Stimulated activated effector memory CD8-positive, alpha-beta T cell treated with anti-CD3 and anti-CD28 coated beads, Interleukin-12 subunit alpha, Interleukin-12 subunit beta, amount 100 ng/mL, for 72 hours (primary cell): ENCODE measurements at regions not wholly inside any gene's neighbourhood (a gene's known extent, or its start where the extent isn't known, plus 50 kb on each side); places are given as distances from the start of the nearest gene placed in this dataset.
"Not testable (repeated sequence)": the region's sequence is repeated elsewhere in the genome, so short reads cannot be mapped to it uniquely, and the experiment has no call there.

Experiments used
- ATAC-seq: fragments of 150-1000 bp; cut with Tn5 transposase; 2 replicates; pipeline ENCODE4 v1.10.0; 2021
- DNase-seq, 2 donors: peaks; one replicate each; pipeline ENCODE4 v3.0.0; 2021 to 2022; ENCODE audit warnings: low spot score in 2 of 2
- H3K27ac Mint-ChIP-seq: one replicate; pipeline ENCODE4 v1.8.0; 2022; ENCODE audit warnings: mild to moderate bottlenecking, mixed read lengths
- H3K36me3 Mint-ChIP-seq: one replicate; pipeline ENCODE4 v1.8.0; 2022; ENCODE audit warnings: mild to moderate bottlenecking, mixed read lengths
- H3K4me1 Mint-ChIP-seq: one replicate; pipeline ENCODE4 v1.8.0; 2022; ENCODE audit warnings: mixed read lengths
- H3K4me3 Mint-ChIP-seq: one replicate; pipeline ENCODE4 v1.8.0; 2022; ENCODE audit warnings: mild to moderate bottlenecking, mixed read lengths
- H3K9me3 Mint-ChIP-seq: one replicate; pipeline ENCODE4 v1.8.0; 2022; ENCODE audit warnings: mixed read lengths

DNA sequence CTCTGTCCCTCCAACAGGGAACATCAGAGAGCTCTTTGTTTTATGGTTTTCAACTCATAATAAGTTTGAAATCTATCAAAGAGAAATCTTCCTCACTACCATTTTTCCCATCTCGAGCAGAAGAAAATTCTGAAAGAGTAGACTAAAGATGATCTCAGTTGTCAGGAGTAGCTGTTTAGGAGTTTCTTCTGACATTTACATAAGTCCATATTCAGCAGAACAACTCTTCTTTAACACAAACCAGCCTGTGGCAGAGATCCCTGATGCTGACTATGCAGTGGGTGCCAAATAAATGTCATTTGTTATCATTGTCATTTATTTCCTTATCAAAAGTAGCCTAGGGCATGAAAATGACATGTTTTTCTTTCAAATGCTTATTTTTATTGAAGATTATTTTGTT lies 380.7 kb downstream of the MBD2 start:
- peaks cover 7% of the 10 kb centered on the region for H3K9me3 Mint-ChIP-seq
- DNase-seq (no peak), ATAC-seq (no peak)
- no peaks in the 10 kb centered on the region for H3K36me3 Mint-ChIP-seq
- no peak overlapping the region for H3K27ac Mint-ChIP-seq
- H3K4me1 Mint-ChIP-seq: no peaks in the 10 kb centered on the region
- H3K4me3 Mint-ChIP-seq: no peak overlapping the region

DNA sequence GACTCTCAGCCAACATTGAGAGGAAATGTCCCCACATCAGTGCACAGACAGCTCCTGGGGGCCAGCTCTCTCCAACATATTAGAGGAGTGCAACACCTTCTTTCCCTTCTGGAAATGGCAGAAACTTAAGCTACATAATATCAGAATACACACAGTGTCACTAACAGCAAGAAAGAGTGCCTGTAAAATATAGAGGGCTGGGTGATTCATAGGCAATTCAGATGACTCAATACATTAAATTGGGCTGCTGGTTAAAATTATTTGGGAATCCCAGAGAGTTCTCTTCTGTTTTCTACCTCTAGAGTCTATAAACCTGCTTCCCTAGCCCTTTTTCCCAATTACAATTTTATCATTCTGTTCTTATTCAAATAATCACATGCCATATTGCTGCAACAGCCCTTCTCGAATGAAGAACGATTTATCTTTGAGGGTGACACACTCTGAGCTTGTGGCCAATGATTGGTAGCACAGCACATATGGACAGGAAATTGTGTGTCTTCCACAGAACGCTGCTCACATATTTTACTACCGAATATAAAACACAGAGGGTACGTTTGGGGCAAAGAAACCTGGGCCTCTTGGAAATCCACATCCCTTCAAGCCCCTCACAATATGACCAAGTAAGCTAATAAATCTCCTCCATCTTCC lies 381.2 kb downstream of the MBD2 start:
- Mint-ChIP-seq H3K36me3 (no peaks in the 10 kb centered on the region), H3K27ac (no peak overlapping the region), H3K4me3 (no peak overlapping the region), H3K9me3 (peaks cover 7% of the 10 kb centered on the region), H3K4me1 (no peaks in the 10 kb centered on the region)
- DNase-seq (no peak), ATAC-seq (no peak)

DNA sequence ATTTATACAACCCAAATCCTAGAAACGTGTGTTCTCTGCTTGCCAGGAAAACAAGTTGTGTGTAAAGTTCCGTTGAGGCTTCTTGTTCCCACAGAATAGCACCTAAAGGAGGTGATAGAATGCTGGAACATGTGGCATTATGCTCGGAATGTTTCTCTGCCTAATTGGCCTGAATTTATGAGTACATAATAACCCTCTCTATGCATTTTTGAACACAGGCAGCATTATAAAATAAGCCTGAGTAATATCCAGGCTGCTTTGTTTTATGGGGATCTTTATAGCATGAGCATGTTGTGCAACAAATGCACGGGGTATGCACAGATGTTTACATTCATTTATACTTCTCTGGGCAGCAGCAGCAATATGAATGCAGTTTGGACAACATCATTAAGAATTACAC lies 385.7 kb downstream of the MBD2 start:
- Mint-ChIP-seq H3K4me3 (no peak overlapping the region), H3K27ac (no peak overlapping the region), H3K9me3 (peaks cover 5% of the 10 kb centered on the region), H3K4me1 (no peaks in the 10 kb centered on the region), H3K36me3 (no peaks in the 10 kb centered on the region)
- ATAC-seq (no peak), DNase-seq (no peak)

DNA sequence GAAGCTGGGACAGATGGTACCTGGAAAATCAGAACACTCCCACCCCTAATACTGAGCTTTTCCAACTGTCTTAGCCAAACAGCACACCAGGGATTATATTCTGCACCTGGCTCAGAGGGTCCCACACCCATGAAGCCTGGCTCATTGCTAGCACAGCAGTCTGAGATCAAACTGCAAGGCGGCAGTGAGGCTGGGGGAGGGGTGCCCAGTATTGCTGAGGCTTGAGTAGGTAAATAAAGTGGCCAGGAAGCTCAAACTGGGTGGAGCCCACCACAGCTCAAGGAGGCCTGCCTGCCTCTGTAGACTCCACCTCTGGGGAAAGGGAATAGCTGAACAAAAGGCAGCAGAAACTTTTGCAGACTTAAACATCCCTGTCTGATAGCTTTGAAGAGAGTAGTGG lies 403.3 kb downstream of the MBD2 start:
- ATAC-seq, H3K4me1 Mint-ChIP-seq, H3K36me3 Mint-ChIP-seq, H3K9me3 Mint-ChIP-seq, H3K4me3 Mint-ChIP-seq, H3K27ac Mint-ChIP-seq, DNase-seq: not testable (repeated sequence)

DNA sequence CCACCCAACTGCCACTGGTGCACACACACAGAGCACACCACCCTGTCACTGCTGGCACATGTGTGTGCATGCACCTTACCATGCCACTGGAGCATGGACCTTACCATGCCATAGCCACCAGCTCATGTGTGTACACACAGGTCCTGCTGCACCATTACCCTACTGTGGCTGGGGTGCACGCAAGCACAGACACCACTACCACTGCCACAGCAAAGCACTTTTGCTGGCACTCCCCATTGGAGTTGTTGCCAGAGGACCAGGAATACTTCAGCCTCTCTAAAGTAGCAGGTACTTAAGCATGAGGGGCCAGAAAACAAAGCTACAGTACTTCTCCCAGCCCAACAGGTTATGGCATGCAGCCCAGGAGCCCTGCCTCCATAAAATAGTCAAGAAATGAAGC lies 404.8 kb downstream of the MBD2 start:
- Mint-ChIP-seq H3K4me1 (no peaks in the 10 kb centered on the region), H3K9me3 (peaks cover 4% of the 10 kb centered on the region), H3K36me3 (no peaks in the 10 kb centered on the region), H3K4me3 (no peak overlapping the region), H3K27ac (no peak overlapping the region)
- peak; percentile 19 for ATAC-seq
- DNase-seq: no peak

DNA sequence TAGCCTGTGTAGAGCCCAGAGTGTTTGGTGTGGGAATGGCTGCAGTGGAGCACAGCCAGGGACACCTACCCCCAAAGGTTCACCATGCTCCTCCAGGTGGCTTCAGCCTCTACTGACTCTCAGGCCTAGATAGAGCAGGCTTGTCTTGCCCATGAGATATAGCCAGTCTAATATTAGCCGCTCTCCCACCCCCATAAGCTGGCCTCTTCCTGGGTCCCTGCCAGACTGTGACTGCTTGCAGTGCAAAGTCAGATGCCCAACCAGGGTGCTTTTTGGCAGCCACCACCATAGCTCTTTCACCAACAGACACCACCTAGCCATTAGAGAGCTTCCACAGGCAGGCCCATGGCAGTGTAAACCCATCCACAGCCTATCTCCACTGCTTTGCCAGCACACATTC lies 405.3 kb downstream of the MBD2 start:
- DNase-seq (no peak), ATAC-seq (no peak)
- no peak overlapping the region for H3K4me3 Mint-ChIP-seq
- no peaks in the 10 kb centered on the region for H3K4me1 Mint-ChIP-seq
- no peak overlapping the region for H3K27ac Mint-ChIP-seq
- H3K9me3 Mint-ChIP-seq: peaks cover 4% of the 10 kb centered on the region
- no peaks in the 10 kb centered on the region for H3K36me3 Mint-ChIP-seq

DNA sequence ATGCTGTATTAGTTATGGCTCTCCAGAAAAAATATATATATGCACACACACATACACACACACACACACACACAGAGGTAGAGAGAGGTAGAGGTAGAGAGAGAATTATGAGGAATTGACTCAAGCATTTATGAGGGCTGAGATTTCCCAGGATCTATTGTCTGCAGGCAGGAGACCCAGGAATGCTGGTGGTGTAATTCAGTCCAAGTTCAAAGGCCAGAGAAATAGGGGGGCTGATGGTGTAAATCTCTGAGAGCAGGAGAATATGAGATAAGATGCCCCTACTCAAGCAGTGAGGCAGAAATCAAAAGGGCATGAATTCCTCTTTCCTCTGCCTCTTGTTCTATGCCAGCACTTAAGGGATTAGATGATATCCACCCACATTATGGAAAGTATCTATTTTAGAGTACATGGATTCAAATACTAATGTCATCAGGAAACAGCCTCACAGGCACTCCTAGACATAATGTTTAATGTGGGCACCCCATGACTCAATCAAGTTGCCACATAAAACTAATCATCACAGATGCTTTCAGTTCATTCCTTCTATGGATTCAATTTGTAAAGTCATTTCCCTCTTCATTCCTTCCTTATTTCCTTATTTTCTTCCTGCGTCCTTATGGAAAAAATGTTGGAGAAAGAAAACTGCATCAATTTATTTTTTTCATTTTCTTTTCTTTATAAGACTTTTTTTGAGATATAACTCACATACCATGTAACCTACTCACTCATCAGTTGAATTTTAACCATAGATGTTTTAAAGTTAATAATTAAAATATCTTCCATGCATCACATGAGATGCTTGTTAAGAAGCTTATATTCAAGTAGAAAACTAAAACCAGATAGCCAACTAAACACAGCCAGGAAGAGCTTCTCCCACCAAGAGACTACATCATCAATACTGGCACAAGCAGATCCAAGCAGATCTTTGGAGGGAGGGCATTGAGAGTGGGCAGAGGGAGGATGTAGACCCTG lies 406.2 kb downstream of the MBD2 start:
- Mint-ChIP-seq H3K27ac (no peak overlapping the region), H3K4me3 (no peak overlapping the region), H3K36me3 (no peaks in the 10 kb centered on the region), H3K4me1 (no peaks in the 10 kb centered on the region), H3K9me3 (peaks cover 2% of the 10 kb centered on the region)
- ATAC-seq (no peak), DNase-seq (no peak)

DNA sequence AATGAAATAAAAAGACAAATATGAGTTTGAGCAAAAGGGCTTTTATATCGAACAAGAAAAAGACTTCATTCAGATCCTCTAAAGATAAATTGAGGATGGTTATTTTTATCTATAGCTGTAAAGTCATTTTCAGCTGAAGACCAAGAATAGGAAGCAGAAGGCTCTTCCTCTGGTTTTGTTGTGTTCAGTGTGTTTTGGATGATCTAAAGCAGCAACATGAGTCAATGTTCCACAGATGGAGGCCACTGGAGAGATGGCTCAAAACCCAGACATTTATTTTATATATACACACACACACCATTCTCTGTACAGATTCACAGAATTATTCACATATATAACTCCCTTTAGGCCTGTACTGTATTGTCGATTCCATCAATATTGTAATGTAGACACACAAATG lies 424.3 kb downstream of the MBD2 start:
- ATAC-seq (no peak), DNase-seq (no peak)
- H3K36me3 Mint-ChIP-seq: no peaks in the 10 kb centered on the region
- H3K4me1 Mint-ChIP-seq: no peaks in the 10 kb centered on the region
- no peak overlapping the region for H3K27ac Mint-ChIP-seq
- peaks cover 6% of the 10 kb centered on the region for H3K9me3 Mint-ChIP-seq
- no peak overlapping the region for H3K4me3 Mint-ChIP-seq

DNA sequence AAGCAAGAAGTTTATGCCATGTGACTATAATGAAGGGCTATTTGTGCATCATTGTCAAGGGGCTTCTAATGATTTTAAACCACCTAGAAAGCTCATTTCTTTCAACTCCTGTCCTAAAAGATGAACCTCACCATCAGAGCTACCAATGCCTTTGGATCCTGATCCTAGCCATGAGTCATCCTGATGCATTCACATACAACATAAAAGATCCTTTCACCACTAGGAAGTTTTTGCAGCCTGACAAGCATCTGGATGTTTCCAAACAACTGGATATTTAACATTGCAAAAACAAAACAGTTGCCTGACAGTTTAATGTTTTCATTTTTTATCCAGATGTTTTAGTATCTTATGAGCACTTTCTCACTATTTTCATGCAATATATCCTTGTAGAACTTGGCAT lies 425.3 kb downstream of the MBD2 start:
- H3K36me3 Mint-ChIP-seq: no peaks in the 10 kb centered on the region
- no peak for ATAC-seq

DNA sequence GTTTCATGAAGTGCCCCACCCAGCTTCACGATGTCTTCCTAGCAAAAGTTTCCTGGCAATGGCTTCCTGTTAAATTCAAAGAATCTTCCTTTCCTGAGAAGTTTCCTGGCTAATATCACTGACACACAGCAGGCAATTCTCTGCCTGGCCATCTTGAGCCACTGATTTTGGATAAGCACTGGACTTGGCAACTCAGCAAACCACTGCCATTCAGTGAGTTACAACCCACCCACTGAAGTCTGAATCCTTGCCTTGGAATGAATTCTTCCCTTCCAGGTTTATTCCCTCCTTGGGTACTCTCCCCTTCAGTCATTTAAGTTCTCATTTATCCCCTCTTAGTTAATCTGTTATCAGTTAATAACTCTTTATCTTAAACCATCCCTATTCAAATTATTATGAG lies 426.0 kb downstream of the MBD2 start:
- no peak for DNase-seq
- Mint-ChIP-seq H3K4me3 (no peak overlapping the region), H3K9me3 (peaks cover 6% of the 10 kb centered on the region), H3K36me3 (no peaks in the 10 kb centered on the region), H3K27ac (no peak overlapping the region), H3K4me1 (no peaks in the 10 kb centered on the region)
- no peak for ATAC-seq

More for the DNA sequence above, 425.3 kb downstream of the MBD2 start:
- H3K4me3 Mint-ChIP-seq: no peak overlapping the region
- no peak overlapping the region for H3K27ac Mint-ChIP-seq
- H3K4me1 Mint-ChIP-seq: no peaks in the 10 kb centered on the region
- peaks cover 6% of the 10 kb centered on the region for H3K9me3 Mint-ChIP-seq
- no peak for DNase-seq

DNA sequence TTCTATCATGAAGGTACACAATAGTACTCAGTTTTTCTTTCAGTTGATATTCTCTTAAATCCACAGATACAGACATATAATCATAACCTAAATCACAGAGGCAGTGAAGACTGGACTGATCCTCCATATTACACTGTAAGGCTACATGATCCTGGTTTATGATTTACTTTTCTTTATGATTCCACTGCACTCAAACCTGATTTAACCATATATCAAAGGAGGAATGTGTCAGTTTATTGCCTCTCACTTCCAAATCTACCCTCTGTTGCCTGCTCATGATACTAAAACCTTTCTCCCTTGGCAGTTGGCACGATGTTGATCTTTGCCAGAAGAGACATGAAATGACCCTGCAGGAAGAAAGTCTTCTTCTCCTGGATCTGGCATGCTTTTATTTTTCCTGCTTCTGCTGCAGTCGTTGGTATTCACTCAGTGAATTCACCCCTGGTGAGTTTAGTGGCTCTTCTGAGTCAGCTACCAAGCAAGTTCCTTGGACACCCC lies 426.4 kb downstream of the MBD2 start:
- Mint-ChIP-seq H3K27ac (no peak overlapping the region), H3K4me3 (no peak overlapping the region), H3K4me1 (no peaks in the 10 kb centered on the region), H3K36me3 (no peaks in the 10 kb centered on the region), H3K9me3 (peaks cover 6% of the 10 kb centered on the region)
- no peak for ATAC-seq
- DNase-seq: no peak

DNA sequence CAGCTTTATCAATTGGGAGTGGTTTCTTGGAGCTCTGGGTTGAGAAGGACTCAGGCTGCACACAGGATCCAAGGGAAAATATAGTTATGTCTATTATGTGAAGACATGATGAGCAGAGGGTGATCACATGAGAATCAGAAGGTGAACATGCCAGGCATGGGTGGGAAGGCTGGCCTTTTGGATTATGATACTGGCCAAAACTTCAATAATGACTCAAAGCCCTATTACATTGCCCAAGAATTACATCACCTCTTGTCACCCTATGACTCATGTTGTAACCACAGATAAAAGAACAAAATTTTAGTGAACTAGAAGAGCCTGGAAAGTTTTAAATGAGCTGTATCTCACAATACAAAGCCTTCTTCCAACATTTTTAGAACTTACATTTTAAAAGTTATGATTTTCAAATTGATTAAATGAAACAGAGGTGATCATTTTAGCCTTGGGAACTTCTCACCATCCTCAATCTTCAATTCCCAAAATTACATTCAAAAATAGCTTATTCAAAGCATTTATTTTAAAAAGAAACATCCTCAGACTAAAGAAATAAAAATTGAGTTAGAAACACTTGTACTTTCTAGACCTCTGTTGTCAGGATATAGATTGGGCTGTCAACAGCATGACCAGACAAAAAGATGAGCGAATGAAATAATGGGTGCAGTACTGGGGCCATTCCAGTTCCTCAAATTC lies 428.3 kb downstream of the MBD2 start:
- DNase-seq (no peak), ATAC-seq (peak; percentile 37)
- H3K36me3 Mint-ChIP-seq: no peaks in the 10 kb centered on the region
- no peaks in the 10 kb centered on the region for H3K4me1 Mint-ChIP-seq
- H3K27ac Mint-ChIP-seq: no peak overlapping the region
- H3K9me3 Mint-ChIP-seq: peaks cover 11% of the 10 kb centered on the region
- H3K4me3 Mint-ChIP-seq: no peak overlapping the region

DNA sequence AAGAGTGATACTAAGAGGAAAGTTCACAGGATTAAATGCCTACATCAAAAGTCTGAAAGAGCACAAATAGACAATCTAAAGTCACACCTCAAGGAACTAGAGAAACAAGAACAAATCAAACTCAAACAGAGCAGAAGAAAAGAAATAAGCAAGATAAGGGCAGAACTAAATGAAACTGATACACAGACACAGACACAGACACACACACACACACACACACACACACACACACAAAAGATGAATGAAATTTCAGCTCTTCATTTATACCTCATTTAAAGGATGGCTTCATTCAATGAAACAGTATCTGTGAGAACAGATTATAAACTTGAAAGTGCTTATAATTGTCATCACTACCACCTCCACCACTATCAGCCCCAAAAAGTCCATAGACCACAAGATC lies 428.9 kb downstream of the MBD2 start:
- no peaks in the 10 kb centered on the region for H3K36me3 Mint-ChIP-seq

DNA sequence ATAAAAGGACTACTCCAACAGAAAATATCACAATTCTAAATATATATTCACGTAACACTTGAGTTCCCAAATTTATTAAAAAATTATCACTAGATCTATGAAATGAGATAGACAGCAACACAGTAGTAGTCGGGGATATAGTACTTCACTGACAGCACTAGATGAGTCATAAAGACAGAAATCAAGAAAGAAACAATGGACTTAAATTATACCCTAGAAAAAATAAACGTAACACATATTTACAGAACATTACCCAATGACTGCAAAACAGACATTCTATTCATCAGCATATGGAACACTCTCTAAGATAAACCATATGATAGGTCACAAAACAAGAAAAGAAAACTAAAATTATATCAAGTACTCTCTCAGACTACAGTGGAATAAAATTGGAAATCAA lies 429.4 kb downstream of the MBD2 start:
- peaks cover 13% of the 10 kb centered on the region for H3K9me3 Mint-ChIP-seq
- no peaks in the 10 kb centered on the region for H3K36me3 Mint-ChIP-seq
- ATAC-seq (no peak), DNase-seq (no peak)
- H3K4me1 Mint-ChIP-seq: no peaks in the 10 kb centered on the region
- H3K4me3 Mint-ChIP-seq: no peak overlapping the region
- H3K27ac Mint-ChIP-seq: no peak overlapping the region

More for the DNA sequence above, 428.9 kb downstream of the MBD2 start:
- no peak overlapping the region for H3K27ac Mint-ChIP-seq
- H3K9me3 Mint-ChIP-seq: peaks cover 11% of the 10 kb centered on the region
- no peak overlapping the region for H3K4me3 Mint-ChIP-seq
- no peak for DNase-seq
- no peaks in the 10 kb centered on the region for H3K4me1 Mint-ChIP-seq
- no peak for ATAC-seq

DNA sequence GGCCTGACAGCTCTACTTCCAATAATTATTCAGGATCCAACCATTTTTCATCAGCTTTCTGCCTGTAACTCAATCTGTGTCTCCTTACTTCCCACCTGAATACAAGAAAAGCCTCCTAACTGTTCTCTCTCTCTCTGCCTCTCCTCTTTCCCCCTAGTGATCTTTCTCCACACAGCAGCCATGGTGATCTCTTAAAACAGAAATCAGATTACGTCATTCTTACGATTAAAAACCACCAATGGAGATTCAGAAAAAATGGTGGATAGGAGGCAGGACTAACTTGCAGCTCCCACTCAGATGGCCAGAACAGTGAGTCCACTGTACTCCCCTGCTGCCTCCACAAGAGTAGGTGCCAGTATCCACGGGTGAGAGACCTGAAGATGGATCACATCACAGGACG lies 431.7 kb downstream of the MBD2 start:
- Mint-ChIP-seq H3K9me3 (peaks cover 15% of the 10 kb centered on the region), H3K4me1 (no peaks in the 10 kb centered on the region), H3K36me3 (no peaks in the 10 kb centered on the region), H3K4me3 (no peak overlapping the region), H3K27ac (no peak overlapping the region)
- ATAC-seq (no peak), DNase-seq (no peak)
